ENCODE measurements at regions not wholly inside any gene's neighbourhood (a gene's known extent, or its start where the extent isn't known, plus 50 kb on each side); places are given as distances from the start of the nearest gene placed in this dataset.

DNA sequence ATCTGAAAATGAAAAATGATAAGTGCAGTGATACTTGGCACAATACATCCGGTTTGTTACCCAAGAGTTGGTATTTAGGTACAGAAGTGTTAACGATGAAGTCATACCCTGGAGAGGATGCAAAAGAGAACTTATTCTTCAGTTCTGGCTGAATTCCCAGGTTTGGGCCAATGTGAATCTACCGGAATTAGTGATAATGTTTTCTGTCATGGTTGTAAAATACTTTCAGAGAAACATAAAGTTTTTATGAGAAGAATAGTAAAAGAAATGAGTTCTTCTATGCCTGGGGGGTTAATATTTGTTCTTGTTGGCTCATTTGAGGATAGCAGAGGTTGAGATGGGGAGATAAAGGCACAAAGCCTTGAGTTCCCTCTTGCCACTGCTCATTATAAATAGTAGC is 509.9 kb upstream of the POU3F2 start:
- TF ChIP-seq RARB (CRISPR knock-in tag; IDR thresholded peaks at IDR 0.05) (no peak), ARNTL (CRISPR knock-in tag; IDR thresholded peaks at IDR 0.05; ENCODE audit: borderline replicate concordance, low read depth) (no peak), ZNF8 (CRISPR knock-in tag; IDR thresholded peaks at IDR 0.05) (no peak)
- TF ChIP-seq, protein P1, sequence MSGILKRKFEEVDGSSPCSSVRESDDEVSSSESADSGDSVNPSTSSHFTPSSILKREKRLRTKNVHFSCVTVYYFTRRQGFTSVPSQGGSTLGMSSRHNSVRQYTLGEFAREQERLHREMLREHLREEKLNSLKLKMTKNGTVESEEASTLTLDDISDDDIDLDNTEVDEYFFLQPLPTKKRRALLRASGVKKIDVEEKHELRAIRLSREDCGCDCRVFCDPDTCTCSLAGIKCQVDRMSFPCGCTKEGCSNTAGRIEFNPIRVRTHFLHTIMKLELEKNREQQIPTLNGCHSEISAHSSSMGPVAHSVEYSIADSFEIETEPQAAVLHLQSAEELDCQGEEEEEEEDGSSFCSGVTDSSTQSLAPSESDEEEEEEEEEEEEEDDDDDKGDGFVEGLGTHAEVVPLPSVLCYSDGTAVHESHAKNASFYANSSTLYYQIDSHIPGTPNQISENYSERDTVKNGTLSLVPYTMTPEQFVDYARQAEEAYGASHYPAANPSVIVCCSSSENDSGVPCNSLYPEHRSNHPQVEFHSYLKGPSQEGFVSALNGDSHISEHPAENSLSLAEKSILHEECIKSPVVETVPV (CRISPR knock-in tag; IDR thresholded peaks at IDR 0.05), result no peak
- TF ChIP-seq, protein P2, sequence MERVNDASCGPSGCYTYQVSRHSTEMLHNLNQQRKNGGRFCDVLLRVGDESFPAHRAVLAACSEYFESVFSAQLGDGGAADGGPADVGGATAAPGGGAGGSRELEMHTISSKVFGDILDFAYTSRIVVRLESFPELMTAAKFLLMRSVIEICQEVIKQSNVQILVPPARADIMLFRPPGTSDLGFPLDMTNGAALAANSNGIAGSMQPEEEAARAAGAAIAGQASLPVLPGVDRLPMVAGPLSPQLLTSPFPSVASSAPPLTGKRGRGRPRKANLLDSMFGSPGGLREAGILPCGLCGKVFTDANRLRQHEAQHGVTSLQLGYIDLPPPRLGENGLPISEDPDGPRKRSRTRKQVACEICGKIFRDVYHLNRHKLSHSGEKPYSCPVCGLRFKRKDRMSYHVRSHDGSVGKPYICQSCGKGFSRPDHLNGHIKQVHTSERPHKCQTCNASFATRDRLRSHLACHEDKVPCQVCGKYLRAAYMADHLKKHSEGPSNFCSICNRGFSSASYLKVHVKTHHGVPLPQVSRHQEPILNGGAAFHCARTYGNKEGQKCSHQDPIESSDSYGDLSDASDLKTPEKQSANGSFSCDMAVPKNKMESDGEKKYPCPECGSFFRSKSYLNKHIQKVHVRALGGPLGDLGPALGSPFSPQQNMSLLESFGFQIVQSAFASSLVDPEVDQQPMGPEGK (CRISPR knock-in tag; IDR thresholded peaks at IDR 0.05; ENCODE audit: borderline replicate concordance), result no peak
- TF ChIP-seq, protein P3, sequence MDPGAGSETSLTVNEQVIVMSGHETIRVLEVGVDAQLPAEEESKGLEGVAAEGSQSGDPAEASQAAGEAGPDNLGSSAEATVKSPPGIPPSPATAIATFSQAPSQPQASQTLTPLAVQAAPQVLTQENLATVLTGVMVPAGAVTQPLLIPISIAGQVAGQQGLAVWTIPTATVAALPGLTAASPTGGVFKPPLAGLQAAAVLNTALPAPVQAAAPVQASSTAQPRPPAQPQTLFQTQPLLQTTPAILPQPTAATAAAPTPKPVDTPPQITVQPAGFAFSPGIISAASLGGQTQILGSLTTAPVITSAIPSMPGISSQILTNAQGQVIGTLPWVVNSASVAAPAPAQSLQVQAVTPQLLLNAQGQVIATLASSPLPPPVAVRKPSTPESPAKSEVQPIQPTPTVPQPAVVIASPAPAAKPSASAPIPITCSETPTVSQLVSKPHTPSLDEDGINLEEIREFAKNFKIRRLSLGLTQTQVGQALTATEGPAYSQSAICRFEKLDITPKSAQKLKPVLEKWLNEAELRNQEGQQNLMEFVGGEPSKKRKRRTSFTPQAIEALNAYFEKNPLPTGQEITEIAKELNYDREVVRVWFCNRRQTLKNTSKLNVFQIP (CRISPR knock-in tag; IDR thresholded peaks at IDR 0.05; ENCODE audit: borderline replicate concordance, low read depth), result no peak

Measured in SK-N-SH treated with all-trans-retinoic acid at 6 μM for 48 hours (cell line).